GM13977 (cell line): ENCODE measurements at regions not wholly inside any gene's neighbourhood (a gene's known extent, or its start where the extent isn't known, plus 50 kb on each side); places are given as distances from the start of the nearest gene placed in this dataset.

Experiments used
- DNase-seq: peaks from one replicate; pipeline ENCODE4 v3.0.0; 2012; ENCODE audit warnings: low spot score
- CTCF ChIP-seq: IDR thresholded peaks from 2 replicates; pipeline ENCODE4 v1.5.1; 2012; ENCODE audit warnings: mild to moderate bottlenecking, control low read depth; ENCODE audit not compliant: insufficient read depth; ENCODE audit errors: extremely low read depth, missing control alignments
- in situ Hi-C: fragments of 300-500 bp; cut with MboI; formaldehyde crosslinking; loops from one replicate; pipeline ENCODE4 v1.12.0; 2022; ENCODE audit warnings: low sequenced_read_pairs, low pct_unique_long_range_greater_than_20kb, mixed read lengths, inconsistent platforms; ENCODE audit not compliant: unreplicated experiment

GRCh38 chr5:115398719-115399118 is 102.3 kb upstream of the CCDC112 start:
- in situ Hi-C loops, result no loop called here
- TF ChIP-seq CTCF, result no peak
- DNase-seq, result no peak

- DNase-seq, result no peak
- in situ Hi-C loops, result no loop called here
Measured at GRCh38 chr5:115396688-115397087, 100.2 kb upstream of the CCDC112 start.

GRCh38 chr5:115396081-115396480 is 99.6 kb upstream of the CCDC112 start:
- DNase-seq, result no peak
- TF ChIP-seq CTCF, result no peak
- in situ Hi-C loops, result no loop called here

More at GRCh38 chr5:115396688-115397087, 100.2 kb upstream of the CCDC112 start:
- no peak for TF ChIP-seq CTCF

- no peak for DNase-seq
- TF ChIP-seq CTCF, result no peak
- in situ Hi-C loops, result no loop called here
Measured at GRCh38 chr5:115394531-115394930, 98.1 kb upstream of the CCDC112 start.

- DNase-seq, result no peak
- no peak for TF ChIP-seq CTCF
- in situ Hi-C loops, result no loop called here
Measured at GRCh38 chr5:115393239-115393638, 96.8 kb upstream of the CCDC112 start.

GRCh38 chr5:115392611-115393010 is 96.2 kb upstream of the CCDC112 start:
- TF ChIP-seq CTCF, result no peak
- in situ Hi-C loops, result no loop called here
- no peak for DNase-seq

- TF ChIP-seq CTCF, result no peak
- in situ Hi-C loops, result no loop called here
- DNase-seq, result no peak
Measured at GRCh38 chr5:115391780-115392179, 95.3 kb upstream of the CCDC112 start.
